ENCODE measurements at regions not wholly inside any gene's neighbourhood (a gene's known extent, or its start where the extent isn't known, plus 50 kb on each side); places are given as distances from the start of the nearest gene placed in this dataset.

DNA sequence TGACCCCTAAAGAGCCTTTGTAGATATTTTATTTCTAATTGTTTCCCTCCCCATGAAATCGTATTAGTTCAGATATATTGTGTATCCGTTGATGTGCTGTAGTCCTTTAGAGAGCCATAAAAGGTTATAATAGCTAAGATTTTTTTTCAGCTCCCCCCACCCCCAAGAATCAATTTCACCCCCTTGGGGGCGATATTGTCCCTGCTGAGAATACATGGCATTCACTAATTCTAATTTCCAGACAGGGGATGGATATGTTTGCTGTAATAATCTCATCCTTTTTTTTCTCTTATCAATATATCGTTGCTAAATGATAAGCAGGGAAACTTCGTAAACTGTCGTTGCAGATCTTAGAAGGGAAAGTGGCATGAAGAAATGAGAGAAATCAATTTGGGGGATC lies 530.7 kb downstream of the TMEM182 start:
- no peak overlapping the region for H3K4me3 ChIP-seq (ENCODE audit: low read depth in 2 of 2, low read length in 2 of 2)
- H3K27ac ChIP-seq (ENCODE audit: low read length) = no peak overlapping the region
- ChIA-PET CTCF (no interaction called here), POLR2A (no interaction called here)
- intact Hi-C loops (cut with micrococcal nuclease; ENCODE audit: unreplicated experiment) = no loop called here
- DNase-seq (ENCODE audit: low read depth, low spot score) = no peak
- ATAC-seq = no peak
- TF ChIP-seq, protein P1, sequence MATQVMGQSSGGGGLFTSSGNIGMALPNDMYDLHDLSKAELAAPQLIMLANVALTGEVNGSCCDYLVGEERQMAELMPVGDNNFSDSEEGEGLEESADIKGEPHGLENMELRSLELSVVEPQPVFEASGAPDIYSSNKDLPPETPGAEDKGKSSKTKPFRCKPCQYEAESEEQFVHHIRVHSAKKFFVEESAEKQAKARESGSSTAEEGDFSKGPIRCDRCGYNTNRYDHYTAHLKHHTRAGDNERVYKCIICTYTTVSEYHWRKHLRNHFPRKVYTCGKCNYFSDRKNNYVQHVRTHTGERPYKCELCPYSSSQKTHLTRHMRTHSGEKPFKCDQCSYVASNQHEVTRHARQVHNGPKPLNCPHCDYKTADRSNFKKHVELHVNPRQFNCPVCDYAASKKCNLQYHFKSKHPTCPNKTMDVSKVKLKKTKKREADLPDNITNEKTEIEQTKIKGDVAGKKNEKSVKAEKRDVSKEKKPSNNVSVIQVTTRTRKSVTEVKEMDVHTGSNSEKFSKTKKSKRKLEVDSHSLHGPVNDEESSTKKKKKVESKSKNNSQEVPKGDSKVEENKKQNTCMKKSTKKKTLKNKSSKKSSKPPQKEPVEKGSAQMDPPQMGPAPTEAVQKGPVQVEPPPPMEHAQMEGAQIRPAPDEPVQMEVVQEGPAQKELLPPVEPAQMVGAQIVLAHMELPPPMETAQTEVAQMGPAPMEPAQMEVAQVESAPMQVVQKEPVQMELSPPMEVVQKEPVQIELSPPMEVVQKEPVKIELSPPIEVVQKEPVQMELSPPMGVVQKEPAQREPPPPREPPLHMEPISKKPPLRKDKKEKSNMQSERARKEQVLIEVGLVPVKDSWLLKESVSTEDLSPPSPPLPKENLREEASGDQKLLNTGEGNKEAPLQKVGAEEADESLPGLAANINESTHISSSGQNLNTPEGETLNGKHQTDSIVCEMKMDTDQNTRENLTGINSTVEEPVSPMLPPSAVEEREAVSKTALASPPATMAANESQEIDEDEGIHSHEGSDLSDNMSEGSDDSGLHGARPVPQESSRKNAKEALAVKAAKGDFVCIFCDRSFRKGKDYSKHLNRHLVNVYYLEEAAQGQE (IDR thresholded peaks at IDR 0.05; ENCODE audit: insufficient read depth in 1 of 2, low read depth in 2 of 2, low read length in 1 of 2) = no peak
- TF ChIP-seq POLR2AphosphoS5 (IDR thresholded peaks at IDR 0.05; ENCODE audit: low read depth, low read length) (no peak), TCF7L2 (IDR thresholded peaks at IDR 0.05; ENCODE audit: low read depth, low read length) (no peak), SIN3A (IDR thresholded peaks at IDR 0.05; ENCODE audit: borderline replicate concordance, insufficient read depth, low read depth, low read length) (no peak)
- TF ChIP-seq, protein P2, sequence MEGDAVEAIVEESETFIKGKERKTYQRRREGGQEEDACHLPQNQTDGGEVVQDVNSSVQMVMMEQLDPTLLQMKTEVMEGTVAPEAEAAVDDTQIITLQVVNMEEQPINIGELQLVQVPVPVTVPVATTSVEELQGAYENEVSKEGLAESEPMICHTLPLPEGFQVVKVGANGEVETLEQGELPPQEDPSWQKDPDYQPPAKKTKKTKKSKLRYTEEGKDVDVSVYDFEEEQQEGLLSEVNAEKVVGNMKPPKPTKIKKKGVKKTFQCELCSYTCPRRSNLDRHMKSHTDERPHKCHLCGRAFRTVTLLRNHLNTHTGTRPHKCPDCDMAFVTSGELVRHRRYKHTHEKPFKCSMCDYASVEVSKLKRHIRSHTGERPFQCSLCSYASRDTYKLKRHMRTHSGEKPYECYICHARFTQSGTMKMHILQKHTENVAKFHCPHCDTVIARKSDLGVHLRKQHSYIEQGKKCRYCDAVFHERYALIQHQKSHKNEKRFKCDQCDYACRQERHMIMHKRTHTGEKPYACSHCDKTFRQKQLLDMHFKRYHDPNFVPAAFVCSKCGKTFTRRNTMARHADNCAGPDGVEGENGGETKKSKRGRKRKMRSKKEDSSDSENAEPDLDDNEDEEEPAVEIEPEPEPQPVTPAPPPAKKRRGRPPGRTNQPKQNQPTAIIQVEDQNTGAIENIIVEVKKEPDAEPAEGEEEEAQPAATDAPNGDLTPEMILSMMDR (IDR thresholded peaks at IDR 0.05) = no peak
- BruUV-seq (replicated peaks) = no TSS peak
- no peaks in the 10 kb centered on the region for H3K36me3 ChIP-seq (ENCODE audit: control insufficient read depth, insufficient read depth, low read length)
- no peaks in the 10 kb centered on the region for H3K4me1 ChIP-seq (ENCODE audit: control insufficient read depth, insufficient read depth, low read length)
- H3K27me3 ChIP-seq (ENCODE audit: control insufficient read depth, insufficient read depth, low read length) = no peaks in the 10 kb centered on the region
- H3K9me3 ChIP-seq (ENCODE audit: control insufficient read depth, insufficient read depth, low read depth, low read length) = no peaks in the 10 kb centered on the region
- in situ Hi-C loops (cut with HindIII; ENCODE audit: low pct_unique_long_range_greater_than_20kb, low sequenced_read_pairs) = no loop called here

DNA sequence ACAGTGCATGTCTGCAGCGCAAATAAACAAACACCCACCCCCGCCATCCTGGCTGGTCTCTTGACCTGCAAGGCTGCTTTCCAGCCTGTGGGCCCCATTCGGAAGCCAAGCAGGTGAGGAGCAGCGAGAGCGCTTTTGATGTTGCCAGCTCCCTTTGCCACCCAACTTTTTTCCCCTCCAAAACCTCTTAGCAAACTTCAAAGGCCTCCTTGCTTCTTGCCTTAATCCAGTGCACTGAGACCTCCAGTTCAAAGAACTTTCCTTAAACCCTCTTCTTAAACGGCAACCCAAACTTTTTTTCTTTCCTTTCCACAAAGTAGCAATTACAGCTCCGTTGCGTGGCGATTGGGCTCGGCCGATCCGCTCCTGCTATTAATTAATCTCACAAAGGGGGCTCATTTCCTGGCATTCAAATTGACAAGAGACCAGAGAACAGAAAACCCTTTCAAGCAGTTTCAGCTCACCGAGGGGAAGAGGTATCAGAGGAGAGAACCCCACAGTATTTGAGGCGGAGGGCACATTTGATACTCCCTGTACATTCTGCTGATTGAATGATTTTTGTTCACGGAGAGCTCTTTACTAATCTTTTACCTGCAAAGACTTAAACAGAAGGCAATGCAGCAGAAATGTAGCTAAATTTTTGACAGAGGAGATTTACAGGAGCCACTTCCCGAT lies 531.4 kb downstream of the TMEM182 start:
- no peak for DNase-seq (ENCODE audit: low read depth, low spot score)
- Histone ChIP-seq H3K27me3 (ENCODE audit: control insufficient read depth, insufficient read depth, low read length) (no peaks in the 10 kb centered on the region), H3K27ac (ENCODE audit: low read length) (no peak overlapping the region), H3K9me3 (ENCODE audit: control insufficient read depth, insufficient read depth, low read depth, low read length) (no peaks in the 10 kb centered on the region), H3K36me3 (ENCODE audit: control insufficient read depth, insufficient read depth, low read length) (no peaks in the 10 kb centered on the region), H3K4me3 (ENCODE audit: low read depth in 2 of 2, low read length in 2 of 2) (no peak overlapping the region), H3K4me1 (ENCODE audit: control insufficient read depth, insufficient read depth, low read length) (no peaks in the 10 kb centered on the region)
- in situ Hi-C loops (cut with HindIII; ENCODE audit: low pct_unique_long_range_greater_than_20kb, low sequenced_read_pairs) = no loop called here
- TF ChIP-seq SIN3A (IDR thresholded peaks at IDR 0.05; ENCODE audit: borderline replicate concordance, insufficient read depth, low read depth, low read length) = no peak
- TF ChIP-seq, protein P2 (IDR thresholded peaks at IDR 0.05) = no peak
- TF ChIP-seq TCF7L2 (IDR thresholded peaks at IDR 0.05; ENCODE audit: low read depth, low read length) = no peak
- TF ChIP-seq, protein P1 (IDR thresholded peaks at IDR 0.05; ENCODE audit: insufficient read depth in 1 of 2, low read depth in 2 of 2, low read length in 1 of 2) = no peak
- no peak for TF ChIP-seq POLR2AphosphoS5 (IDR thresholded peaks at IDR 0.05; ENCODE audit: low read depth, low read length)
- no peak for ATAC-seq
- ChIA-PET CTCF (no interaction called here), POLR2A (no interaction called here)
- intact Hi-C loops (cut with micrococcal nuclease; ENCODE audit: unreplicated experiment) = no loop called here
- BruUV-seq (replicated peaks) = no TSS peak

Measured in Panc1 (cell line).